ENCODE measurements at regions not wholly inside any gene's neighbourhood (a gene's known extent, or its start where the extent isn't known, plus 50 kb on each side); places are given as distances from the start of the nearest gene placed in this dataset.
A peak's percentile ranks its signal among the peaks of the same experiment; 100 is the strongest.

DNA sequence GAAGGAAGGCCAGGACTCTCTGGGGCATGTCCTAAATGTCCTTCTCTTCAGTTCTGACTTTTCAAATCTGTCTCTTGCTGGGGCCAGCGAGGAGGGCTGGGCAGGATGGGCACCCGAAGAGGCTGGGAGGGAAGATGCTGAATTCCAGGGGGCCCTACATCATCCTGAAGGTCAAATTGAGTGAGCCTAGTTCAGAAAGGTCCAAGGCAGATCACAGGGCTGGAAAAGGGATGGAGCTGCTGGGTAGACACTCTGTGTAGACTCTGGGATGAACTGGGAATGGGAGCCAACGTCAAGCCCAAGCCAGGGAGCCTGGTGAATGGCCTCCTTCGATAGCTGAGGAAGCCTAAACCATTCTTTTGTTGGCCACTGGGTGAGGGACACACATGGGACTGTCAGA lies 133.1 kb downstream of the MYCN start:
- Mint-ChIP-seq H3K9me3 (no peaks in the 10 kb centered on the region), H3K36me3 (no peaks in the 10 kb centered on the region), H3K27me3 (no peaks in the 10 kb centered on the region), H3K4me3 (no peak overlapping the region), H3K4me1 (ENCODE audit: unreplicated experiment) (peaks cover 36% of the 10 kb centered on the region), H3K27ac (no peak overlapping the region)
- DNase-seq (ENCODE audit: extremely low spot score, unreplicated experiment): no peak
- no peak for TF ChIP-seq CTCF (conservative IDR thresholded peaks at IDR 0.05)

GRCh38 chr2:16072638-16073290 lies 132.4 kb downstream of the MYCN start:
- TF ChIP-seq CTCF (conservative IDR thresholded peaks at IDR 0.05): no peak
- Mint-ChIP-seq H3K9me3 (no peaks in the 10 kb centered on the region), H3K27ac (no peak overlapping the region), H3K36me3 (no peaks in the 10 kb centered on the region), H3K4me1 (ENCODE audit: unreplicated experiment) (peaks cover 38% of the 10 kb centered on the region), H3K27me3 (no peaks in the 10 kb centered on the region), H3K4me3 (no peak overlapping the region)
- DNase-seq (ENCODE audit: extremely low spot score, unreplicated experiment): no peak

DNA sequence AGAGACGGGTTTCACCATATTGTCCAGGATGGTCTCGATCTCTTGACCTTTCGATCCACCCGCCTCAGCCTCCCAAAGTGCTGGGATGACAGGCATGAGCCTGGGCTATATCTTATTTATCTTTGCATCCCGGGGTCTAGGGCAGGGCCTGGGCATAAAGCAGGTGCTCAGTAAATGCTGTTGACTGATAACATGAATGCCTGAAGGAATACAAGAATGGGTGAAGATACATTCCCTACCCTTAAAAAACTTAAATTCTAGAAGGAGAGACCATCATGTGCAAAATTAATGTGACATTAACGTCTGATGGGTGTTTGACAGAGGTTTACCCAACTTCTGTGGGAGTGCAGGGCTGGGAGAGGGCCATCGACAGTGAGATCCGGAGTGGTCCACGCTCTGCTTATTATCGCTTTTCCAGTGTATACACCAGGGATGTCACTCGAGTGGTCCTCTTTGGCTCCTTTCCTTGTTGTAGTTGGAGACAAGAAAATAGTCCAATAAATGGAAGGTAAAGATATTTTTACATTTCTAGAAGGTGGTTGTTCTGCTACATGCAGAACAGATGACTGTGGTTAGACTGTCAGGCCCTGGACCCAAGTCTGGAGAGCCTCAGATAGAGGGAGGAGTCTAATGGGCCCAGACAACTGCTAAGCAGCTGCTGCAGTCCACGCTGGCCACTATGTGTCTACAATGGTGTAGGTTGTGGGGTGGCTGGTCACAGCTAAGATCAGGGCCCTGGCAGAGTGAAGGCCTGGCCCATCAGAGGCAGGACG lies 131.7 kb downstream of the MYCN start:
- Mint-ChIP-seq H3K4me1 (ENCODE audit: unreplicated experiment) (peaks cover 40% of the 10 kb centered on the region), H3K36me3 (no peaks in the 10 kb centered on the region), H3K27me3 (no peaks in the 10 kb centered on the region), H3K9me3 (no peaks in the 10 kb centered on the region), H3K27ac (no peak overlapping the region), H3K4me3 (no peak overlapping the region)
- TF ChIP-seq CTCF (conservative IDR thresholded peaks at IDR 0.05): no peak
- DNase-seq (ENCODE audit: extremely low spot score, unreplicated experiment): no peak

GRCh38 chr2:16071039-16071864 lies 130.9 kb downstream of the MYCN start:
- Mint-ChIP-seq H3K36me3 (no peaks in the 10 kb centered on the region), H3K27me3 (no peaks in the 10 kb centered on the region), H3K4me1 (ENCODE audit: unreplicated experiment) (peaks cover 42% of the 10 kb centered on the region), H3K27ac (peak overlapping the region; percentile 48), H3K9me3 (no peaks in the 10 kb centered on the region), H3K4me3 (peak overlapping the region; percentile 45)
- TF ChIP-seq CTCF (conservative IDR thresholded peaks at IDR 0.05): no peak
- DNase-seq (ENCODE audit: extremely low spot score, unreplicated experiment): no peak

GRCh38 chr2:16070648-16070971 lies 130.3 kb downstream of the MYCN start:
- no peaks in the 10 kb centered on the region for H3K27me3 Mint-ChIP-seq
- H3K9me3 Mint-ChIP-seq: no peaks in the 10 kb centered on the region
- no peaks in the 10 kb centered on the region for H3K36me3 Mint-ChIP-seq
- H3K4me3 Mint-ChIP-seq: peak overlapping the region; percentile 45
- no peak for TF ChIP-seq CTCF (conservative IDR thresholded peaks at IDR 0.05)
- peaks cover 45% of the 10 kb centered on the region for H3K4me1 Mint-ChIP-seq (ENCODE audit: unreplicated experiment)
- no peak for DNase-seq (ENCODE audit: extremely low spot score, unreplicated experiment)
- peak overlapping the region; percentile 70 for H3K27ac Mint-ChIP-seq

Measured in type B pancreatic cell (in vitro differentiated cells).